HG03108 (cell line): ENCODE measurements at regions not wholly inside any gene's neighbourhood (a gene's known extent, or its start where the extent isn't known, plus 50 kb on each side); places are given as distances from the start of the nearest gene placed in this dataset.

Experiments used
- ATAC-seq: cut with Tn5 transposase; IDR thresholded peaks from one replicate; pipeline ENCODE4 v1.9.1; 2021; ENCODE audit warnings: moderate library complexity; ENCODE audit not compliant: unreplicated experiment

DNA sequence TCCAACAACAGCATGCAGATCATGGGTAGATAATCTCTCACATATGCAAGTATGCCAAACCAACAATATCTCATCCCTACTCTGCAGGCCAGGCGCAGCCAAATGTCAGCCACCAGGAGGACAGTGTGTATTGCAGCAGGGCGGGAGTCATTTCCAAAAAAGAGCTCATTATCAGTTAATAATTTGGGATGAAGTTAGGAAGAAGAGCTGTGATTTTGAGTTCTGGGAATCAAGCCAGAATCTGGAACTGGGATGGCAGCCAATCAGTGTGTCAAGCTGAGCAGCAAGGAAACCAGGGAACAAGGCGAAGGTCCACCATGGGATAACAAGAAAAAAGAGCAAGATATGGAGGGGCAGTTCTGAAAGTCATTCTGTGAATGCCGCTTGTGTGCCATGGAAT, 88.2 kb upstream of the CAMK2D start:
- no peak for ATAC-seq

DNA sequence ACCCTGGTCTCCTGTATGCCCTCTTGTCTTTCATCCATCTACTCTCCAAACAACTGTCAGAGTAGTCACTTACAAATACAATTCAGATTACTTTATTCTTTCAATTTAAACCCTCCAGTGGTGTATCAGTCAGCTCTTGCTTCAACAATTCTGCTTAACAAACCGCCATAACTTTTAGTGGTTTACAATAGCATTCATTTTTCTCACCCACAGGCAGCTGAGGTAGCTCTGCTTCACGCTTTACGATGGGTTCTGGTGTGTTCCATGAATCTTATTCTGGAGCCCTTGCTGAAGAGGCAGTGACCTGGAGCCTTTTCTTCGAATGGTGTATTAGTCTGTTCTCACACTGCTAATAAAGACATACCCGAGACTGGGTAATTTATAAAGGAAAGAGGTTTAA, 86.2 kb upstream of the CAMK2D start:
- ATAC-seq = no peak

DNA sequence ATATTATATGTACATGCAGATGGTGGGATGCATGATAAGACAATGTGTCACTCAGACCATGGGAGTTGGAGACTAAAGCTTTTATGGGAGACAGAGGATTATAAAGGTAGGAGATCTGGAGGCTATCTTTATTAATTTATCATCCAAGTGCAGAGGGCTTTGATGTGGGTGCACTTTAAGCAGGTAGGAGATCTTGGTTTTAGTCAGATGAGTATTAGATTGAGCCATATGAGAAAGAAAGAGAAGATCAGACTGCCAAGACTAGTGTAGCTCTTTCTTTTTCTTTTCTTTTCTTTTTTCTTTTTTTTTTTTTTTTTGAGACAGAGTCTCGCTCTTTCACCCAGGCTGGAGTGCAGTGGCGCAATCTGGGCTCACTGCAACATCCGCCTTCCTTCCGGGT, 84.9 kb upstream of the CAMK2D start:
- ATAC-seq = no peak

DNA sequence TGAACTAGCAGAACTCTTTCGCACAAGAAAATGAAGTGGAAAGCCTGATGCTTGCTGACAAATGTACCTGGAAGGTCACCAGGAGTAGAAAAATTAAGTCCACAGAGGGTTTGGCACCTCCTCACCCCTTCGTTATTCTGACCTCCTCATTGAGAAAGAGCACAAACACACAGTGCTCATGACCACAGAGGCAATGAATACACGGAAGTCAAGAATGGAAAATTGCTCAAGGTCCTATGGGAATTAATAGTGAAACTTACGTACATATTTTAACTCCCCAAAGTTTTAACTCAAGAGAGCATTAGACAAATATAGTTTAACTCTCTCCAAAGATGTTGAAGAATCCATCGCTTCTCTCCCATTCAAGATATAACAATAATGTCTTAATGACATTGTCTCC, 83.6 kb upstream of the CAMK2D start:
- ATAC-seq = no peak

DNA sequence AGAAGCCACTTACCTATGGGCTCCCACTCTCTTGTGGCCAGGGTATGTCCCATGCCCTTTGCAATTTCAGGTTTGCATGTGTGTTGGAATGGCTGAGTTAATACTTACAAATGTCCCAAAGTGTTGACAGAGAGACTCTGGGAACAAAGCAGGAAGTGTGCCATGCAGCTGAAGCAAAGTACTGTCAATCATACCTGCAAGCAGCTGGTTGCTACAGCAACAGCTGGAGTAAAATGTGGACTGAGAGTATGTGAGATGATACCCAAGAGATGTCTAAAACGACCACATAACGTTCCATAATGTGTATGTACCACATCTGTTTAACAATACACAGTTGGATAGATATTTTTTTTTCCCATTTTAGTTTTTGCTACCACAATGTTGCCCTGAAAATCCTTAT, 82.8 kb upstream of the CAMK2D start:
- ATAC-seq = no peak

DNA sequence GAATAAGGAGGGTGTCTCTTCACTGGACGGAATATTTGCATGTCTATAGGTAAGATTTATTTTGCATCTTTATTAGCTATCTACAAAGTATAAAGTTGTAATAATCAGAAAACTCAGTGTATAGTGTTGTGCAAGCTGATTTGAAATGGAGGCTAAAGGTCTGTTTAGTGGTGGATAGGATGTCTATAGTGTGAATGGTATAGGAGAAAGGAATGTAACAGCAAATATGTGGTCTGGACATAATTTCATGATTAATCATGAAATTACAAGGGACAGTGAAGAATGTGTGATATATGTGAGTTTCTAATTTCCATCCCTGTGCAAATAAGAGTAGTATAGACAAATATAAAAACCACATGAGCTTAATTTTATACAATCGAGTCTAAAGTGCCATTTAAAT, 79.3 kb upstream of the CAMK2D start:
- no peak for ATAC-seq

DNA sequence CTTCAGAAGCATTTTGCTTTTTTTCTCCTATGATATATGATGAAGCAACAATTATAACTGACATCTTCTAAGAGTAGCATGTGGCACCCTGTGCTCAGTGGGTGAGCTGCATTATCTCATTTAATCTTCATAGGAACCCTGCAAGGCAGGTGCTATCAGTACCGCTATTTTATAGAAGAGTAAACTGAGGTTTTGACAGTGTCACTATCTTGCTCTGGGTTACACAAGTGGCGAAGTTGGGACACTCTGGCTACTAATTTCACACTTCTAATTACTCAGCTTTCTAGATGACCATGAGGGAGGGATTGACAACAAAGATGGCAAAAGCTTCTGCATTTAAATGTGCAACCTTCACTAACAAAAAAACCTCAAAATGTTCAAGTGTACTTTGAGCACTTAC, 76.9 kb upstream of the CAMK2D start:
- no peak for ATAC-seq

DNA sequence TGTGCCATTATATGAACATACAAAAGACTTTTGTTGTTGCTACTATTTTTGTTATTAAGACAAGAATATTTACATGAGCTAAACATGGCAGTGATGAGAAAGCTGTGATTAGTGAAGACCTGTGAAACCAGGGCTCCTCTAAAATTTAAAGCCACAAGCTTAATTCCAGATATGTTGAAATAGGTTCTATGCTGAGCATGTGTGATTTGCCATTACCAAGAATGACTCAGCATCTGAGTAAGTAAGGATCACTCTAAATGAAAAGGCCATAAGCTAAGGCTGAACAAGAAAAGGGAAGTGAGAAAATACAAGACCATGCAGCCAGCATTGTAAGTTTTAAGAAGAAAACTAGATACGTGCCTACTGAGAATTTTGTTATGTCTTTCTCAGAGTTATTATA, 75.9 kb upstream of the CAMK2D start:
- peak; percentile 100 for ATAC-seq

DNA sequence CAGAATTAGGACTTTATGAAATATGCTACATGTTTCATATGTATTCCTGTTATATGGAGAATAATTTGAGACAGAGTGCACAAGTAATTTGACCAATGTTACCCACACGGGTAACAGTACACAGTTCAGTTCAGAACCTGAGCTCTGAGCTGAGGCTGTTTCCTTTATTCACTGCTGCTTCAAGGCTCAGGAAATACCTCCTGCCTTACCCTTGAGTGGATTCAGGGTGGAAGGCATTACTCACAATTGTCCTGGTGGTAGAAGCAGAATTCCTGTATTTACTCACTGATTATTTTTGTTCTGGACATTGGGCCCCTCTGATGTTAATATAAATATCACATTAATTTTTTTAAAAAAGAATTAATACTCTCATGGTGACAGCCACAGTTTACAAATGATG, 73.5 kb upstream of the CAMK2D start:
- no peak for ATAC-seq

DNA sequence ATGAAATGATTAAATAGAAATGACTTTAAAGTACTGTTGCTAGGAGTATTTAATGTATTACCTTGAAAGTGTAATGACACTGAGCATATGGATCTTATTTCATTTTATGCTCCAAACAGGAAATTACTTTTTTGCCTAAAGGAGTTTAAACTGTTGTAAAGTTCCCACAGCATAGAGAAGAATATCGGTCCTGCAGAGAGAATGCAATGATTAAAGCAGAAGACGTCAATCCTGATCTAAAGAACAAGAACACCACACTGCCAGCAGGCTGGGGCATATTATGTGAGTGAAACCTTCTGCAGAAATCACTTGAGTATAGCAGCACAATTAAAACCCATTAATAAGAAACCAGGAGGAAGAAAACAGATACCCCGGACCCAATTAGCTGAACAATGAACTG, 72.8 kb upstream of the CAMK2D start:
- no peak for ATAC-seq

DNA sequence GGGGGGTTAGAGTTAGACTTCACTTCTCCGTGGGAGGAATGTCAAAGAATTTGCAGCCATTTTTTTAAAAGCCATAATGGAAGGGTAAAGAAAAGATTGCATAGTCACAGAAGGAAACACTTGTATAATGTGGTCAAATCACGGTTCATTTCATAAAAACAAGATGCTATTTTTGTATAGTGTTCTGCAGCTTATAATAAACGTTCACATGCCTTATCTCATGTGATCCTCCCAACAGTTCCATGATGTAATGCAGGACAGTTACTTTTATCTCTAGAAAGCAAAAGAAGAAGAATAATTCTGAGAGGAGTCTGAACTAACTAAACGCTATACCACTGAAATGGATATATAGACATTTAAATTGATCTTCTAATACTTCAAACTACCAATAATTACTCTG, 71.3 kb upstream of the CAMK2D start:
- ATAC-seq = no peak

DNA sequence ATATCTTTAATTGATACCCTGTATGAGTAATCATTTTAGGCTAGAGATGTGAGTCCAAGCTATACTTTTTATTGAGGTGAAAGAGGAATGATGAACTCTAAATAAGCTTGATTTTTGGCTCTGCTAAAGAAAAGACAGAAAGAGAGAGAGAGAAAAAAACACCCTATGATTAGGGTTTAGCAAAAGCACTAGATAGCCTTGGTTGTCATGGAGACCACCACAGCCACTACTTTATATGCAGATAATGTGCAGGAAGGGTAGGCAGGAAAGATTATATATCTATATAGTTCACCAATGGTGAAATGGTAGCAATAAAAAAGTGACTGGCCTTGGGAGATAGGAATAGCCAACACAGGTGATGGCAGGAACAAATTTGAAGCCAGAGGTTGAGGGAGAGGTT, 69.9 kb upstream of the CAMK2D start:
- ATAC-seq = no peak

DNA sequence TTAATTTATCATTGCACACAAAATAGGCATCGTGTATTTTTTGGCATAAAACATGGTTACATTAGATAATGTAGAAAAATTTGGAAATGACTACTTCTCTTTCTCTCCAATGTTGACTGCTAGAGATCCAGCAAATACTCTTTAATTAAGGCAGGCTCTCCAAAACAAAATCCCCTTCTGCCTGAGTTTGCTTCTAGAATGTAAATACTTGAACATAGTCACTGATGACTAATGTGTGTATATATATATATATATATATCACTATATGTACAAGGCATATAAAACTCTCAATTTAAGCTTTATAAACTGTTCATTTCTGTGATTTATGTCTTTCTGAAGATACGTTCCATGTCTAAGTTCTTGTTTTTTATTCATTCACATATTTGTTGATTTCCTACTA, 67.2 kb upstream of the CAMK2D start:
- ATAC-seq = no peak

DNA sequence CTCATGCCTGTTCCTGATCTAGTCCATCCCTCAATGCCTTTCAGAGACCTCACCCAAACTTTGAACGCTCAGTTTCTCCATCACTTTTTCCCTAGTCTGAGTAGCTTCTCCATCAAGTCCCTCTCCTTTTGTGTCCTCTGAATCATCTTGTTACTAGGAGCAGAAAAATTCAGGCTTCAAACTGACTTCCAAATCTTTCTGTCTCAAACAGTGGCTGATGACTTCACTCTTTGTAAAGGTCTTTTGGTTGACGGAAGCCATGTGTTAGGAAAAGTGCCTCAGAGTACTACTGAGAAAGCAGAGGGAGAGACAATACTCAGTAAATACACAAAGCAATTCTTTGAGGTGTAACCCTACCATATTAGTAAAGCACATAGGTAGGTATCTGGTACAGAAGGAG, 65.7 kb upstream of the CAMK2D start:
- no peak for ATAC-seq

DNA sequence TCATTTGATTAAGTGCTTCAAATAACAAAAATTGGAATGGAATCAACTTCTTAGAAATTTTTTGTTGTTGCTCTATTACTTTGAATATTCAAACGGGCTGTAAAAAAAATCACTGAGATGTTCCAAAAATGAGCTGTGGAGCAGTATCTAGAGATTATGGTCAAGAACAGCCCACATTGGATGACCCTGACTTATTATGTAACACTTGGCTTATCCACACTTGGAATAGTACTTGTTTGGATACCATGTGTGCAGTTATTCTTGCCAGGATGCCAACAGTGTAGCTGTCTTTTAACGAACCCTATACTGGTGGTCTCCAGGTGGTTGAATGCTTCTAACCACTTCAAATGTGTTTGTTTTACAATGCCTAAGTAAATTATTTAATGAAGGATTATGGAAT, 64.9 kb upstream of the CAMK2D start:
- no peak for ATAC-seq

DNA sequence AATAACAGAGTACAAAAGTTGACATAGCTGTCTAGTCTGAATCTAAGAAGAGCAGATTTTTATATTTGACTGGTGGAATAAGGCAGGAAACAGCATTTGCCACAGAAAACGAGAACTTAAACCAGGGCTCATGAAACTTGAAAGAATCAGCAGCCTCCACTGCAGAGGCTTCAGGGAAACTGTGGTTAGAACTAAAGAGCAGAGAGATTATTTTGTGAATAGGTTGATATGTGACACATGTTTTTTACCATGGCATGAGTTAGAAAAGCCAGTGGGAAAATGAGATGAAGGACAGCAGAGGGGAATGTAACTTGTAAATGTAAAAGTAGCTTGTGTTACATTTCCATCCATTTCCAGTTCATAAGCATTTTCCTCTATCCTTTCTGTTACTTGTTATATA, 63.7 kb upstream of the CAMK2D start:
- ATAC-seq = peak; percentile 61

DNA sequence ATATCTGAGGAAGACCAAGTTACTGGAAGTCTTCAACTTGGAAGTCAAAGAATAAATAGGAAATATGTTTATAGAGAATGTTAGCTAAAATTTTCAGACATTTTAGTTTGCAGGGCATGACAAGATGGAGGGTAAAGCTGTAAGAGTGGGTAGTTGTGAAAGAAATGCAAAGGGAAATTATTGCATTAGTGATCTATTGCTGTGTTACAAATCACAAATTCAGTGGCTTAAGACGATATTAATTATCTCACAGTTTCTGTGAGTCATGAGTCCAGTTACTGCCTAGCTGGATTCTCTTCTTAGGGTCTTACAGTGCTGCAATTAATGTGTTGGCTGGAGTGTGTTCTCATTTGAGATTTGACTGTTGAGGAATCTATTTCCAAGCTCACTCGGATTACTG, 62.9 kb upstream of the CAMK2D start:
- no peak for ATAC-seq

DNA sequence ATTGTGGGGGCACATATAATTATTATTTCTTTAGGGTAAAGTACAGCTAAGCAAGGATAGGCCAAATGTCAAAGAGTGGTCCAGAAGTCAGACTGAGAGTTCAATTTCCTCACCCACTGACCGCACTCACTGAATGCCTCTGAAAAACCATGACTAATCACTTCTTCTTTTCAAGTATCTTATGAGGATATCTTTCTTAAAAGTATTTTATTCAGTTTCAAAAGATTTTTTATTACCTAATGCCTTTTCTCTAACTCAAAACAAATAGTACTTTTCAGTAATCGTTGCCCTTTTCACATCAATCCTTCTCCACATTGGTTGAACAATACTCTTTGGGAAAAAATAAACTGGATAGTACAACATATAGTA, 61.7 kb upstream of the CAMK2D start:
- peak; percentile 70 for ATAC-seq

DNA sequence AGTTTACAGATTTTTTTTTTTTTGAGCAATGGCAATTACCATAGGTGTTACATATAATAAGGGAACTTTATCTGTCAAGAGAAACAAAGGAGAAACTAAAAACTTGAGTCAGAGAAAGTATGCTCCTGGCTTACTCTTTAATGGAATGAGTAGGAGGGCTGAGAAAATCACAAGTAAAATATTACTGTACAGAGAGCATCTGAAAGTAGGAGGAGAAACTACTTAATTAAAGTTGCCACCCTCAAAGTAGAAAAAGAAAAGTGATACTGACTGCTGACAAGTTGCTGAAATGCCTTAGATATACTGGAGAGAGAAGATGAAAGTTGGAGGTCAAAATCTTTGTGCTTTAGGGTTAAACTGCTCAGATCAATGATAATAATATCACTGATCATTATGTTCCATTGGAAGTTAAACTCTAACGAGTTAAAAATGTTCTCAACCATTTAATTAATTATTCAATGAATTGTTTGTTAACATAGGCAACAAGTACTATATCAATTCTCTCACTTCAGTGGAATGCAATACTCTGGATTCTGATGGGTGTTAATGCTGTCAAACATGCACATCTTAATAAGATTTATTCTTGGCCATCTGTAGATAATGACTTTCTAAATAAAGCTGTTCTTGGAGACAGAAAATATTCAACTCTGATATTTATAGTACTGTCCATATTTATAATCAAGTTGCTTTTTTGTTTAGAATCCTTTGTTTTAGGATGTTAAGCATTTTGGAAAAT, 61.2 kb upstream of the CAMK2D start:
- peak; percentile 69 for ATAC-seq

DNA sequence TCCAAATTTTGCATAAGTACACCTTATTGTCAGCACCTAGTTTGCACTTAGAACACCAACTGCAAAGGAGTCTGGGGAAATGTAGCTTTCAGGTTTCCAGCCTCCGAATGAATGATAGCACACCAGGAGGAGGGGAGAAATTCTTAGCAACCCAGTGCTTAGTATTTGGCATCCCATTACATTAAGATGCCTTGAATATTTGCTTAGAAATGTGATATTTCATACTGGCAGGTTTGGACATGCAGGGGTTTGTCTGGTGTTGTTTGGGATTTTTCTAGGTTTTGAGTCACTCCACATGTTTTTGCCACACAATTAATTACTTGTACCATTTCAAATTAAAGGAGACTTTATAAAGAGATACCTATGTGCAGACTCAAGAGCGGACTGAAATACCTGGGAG, 60.3 kb upstream of the CAMK2D start:
- ATAC-seq = no peak

DNA sequence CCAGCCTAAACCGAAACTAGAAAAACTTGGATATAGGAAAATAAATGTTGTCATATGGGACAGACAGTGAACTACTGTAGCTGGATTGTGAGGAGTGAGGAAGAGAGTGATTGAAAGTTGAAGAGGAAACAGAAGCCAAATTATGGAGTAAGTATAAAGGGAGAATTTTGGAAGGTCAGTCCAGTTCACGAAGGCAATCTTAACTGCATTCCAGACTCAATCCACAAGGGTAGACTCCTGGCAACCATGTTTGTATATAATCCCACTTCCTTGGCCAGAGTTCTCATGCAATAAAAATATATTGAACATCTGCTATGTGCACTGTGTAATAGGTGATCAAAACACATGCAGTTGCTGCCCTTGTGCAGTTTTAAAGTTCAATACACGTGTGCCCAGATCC, 58.6 kb upstream of the CAMK2D start:
- no peak for ATAC-seq

DNA sequence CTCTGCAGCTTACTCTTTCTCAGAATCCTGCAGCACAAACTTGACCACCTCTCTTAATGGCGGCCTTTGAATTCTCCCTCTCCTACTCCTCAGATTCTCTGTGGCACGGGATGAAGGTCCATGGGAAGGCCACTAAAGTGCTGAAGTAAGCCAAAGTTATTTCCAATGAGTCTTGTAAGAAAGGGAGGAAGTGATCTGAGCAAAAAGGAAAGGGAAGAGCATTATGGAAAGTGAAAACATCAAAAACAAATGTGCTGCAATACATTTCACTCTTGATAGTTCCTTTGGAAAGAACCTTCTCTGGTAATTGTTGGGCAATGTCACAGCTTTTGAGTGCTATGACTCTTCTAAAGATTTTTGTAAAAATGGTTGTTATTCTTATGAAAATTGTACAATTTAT, 54.3 kb upstream of the CAMK2D start:
- no peak for ATAC-seq

DNA sequence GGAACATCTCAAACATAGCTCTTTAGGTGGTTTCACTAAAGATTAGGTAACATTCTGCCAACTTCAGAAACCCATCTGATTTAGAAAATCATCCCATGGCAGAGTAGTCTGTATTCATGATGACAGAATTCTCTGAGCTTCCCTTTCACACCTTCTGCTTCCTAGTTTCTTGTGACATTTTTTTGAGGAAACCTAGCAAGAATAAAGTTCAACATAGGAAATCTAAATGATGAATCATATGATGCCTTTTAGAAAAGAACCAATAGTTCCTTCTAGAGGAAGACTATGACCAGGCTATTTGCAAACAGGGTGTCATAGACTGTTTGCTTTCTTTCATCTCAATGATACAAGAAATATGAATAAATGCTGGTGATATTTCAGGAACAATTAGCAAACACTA, 49.8 kb upstream of the CAMK2D start:
- no peak for ATAC-seq
